ENCODE measurements at regions not wholly inside any gene's neighbourhood (a gene's known extent, or its start where the extent isn't known, plus 50 kb on each side); places are given as distances from the start of the nearest gene placed in this dataset.

GRCh38 chr3:72383230-72383629 lies 465.0 kb downstream of the SHQ1 start:
- TF ChIP-seq CTCF (IDR thresholded peaks at IDR 0.05) (no peak), POLR2A (IDR thresholded peaks at IDR 0.05) (no peak)

Measured in testis (tissue), 2 donors.